RCC 7860 (cell line): ENCODE measurements at regions not wholly inside any gene's neighbourhood (a gene's known extent, or its start where the extent isn't known, plus 50 kb on each side); places are given as distances from the start of the nearest gene placed in this dataset.

ENCODE experiments used
- DNase-seq: peaks from one replicate; pipeline ENCODE4 v3.0.0-alpha.2; 2015; ENCODE audit warnings: low spot score
- FAIRE-seq: peaks from 2 replicates; lab custom pipeline; 2012; peaks lifted over from hg19 to GRCh38; lab: Jason Lieb, UNC

DNA sequence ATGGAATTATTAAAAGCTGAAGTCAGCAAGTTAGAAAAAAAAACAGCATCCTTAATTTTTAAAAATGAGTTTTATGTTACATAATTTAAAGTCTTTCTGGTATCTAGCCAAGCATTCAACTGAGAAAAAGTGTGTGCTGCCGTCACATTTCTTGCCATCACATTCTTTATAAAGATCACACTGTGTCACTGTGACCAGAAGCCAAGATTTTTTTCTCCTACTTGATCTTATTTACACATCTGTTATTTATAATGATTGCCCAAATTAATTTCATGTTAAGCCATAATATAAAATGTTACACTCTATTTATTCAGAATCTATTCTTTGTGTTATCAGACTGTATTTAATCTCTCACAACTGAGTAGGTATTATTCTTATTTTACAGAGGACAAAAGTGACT lies 1603.7 kb downstream of the PLA2G4A start:
- DNase-seq: no peak
- no peak for FAIRE-seq

DNA sequence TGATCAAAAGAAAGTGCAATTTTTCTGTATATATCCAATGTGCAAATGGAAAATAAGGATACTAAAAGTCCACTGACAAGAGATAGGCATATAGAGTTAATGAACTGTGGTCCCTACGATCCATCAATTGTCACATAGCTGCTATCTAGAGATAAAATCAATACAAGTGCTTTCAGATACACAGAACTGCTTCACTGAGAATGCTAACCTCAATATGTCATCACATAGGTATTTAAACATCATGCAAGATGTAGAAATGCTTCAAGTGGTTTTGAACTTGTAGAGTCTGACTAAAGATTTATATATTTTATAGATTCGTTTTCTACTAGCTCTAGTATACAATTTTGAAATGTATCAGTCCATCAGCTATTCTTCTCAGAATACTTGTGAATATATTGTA lies 1604.7 kb downstream of the PLA2G4A start:
- no peak for FAIRE-seq
- DNase-seq: no peak

GRCh38 chr1:188444526-188444925 lies 1615.8 kb downstream of the PLA2G4A start:
- DNase-seq: no peak
- no peak for FAIRE-seq

DNA sequence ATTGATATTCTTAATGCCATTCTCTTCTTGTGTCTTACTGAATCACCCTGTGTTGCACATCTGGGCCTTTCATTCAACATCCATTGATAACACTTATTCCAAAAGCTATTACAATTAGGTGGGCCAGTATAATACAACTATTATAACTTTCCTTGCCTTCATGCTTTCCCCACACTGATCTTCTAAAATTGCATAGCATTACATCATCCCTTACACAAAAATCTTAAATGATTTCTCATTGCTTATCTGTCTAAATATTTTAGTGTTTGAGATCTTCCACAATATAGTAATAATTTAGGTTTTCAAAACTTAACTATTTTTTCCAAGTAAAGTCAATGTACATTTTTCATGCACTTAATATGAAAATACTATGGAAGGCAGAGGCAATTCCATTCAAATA lies 1634.1 kb downstream of the PLA2G4A start:
- DNase-seq (no peak), FAIRE-seq (no peak)

DNA sequence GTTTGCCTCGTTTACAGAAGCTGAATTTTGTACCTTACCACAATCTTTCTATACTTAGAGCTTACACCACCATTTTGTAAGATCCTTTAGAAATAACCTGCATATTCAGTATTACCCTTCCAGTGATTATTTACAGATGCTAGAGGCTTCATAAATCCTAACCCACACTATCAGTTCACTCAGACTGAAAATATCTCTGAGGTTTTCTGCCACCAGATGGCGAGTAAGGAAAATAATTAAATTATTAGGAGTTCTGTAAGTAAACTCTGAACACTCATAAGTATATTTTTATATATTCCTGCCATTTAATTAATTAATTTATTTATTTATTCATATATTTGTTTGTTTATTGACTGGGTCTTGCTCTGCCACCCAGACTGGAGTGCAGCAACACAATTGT lies 1635.2 kb downstream of the PLA2G4A start:
- no peak for FAIRE-seq

DNA sequence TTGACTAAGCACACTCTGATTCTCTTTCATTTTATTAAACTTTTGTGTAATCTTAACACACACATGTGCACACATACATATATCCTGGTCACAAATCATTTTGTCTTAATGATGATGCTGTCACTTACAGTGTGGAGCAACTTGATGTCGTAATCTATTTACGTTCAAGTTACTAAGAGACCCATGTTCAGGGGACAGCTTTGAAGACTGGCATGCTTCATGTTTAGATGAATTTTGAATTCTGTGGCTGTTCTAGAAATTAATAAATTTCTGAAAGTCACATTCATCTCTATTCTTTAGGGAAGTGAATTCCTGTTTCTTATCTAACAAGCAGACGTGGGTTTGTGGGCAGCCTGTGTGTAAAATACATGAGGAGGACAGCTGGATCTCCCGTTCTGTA lies 1637.8 kb downstream of the PLA2G4A start:
- no peak for FAIRE-seq

More for the DNA sequence above, 1635.2 kb downstream of the PLA2G4A start:
- no peak for DNase-seq

GRCh38 chr1:188476606-188477005 lies 1647.9 kb downstream of the PLA2G4A start:
- DNase-seq (no peak), FAIRE-seq (no peak)

More for the DNA sequence above, 1637.8 kb downstream of the PLA2G4A start:
- DNase-seq: no peak

GRCh38 chr1:188489336-188490112 lies 1660.8 kb downstream of the PLA2G4A start:
- DNase-seq (peak; percentile 60), FAIRE-seq (no peak)

GRCh38 chr1:188496506-188496905 lies 1667.8 kb downstream of the PLA2G4A start:
- no peak for FAIRE-seq
- DNase-seq: no peak

GRCh38 chr1:188497020-188497419 lies 1668.3 kb downstream of the PLA2G4A start:
- no peak for FAIRE-seq
- no peak for DNase-seq

- DNase-seq: no peak
- no peak for FAIRE-seq
Measured at GRCh38 chr1:188499690-188500089, 1670.9 kb downstream of the PLA2G4A start.

DNA sequence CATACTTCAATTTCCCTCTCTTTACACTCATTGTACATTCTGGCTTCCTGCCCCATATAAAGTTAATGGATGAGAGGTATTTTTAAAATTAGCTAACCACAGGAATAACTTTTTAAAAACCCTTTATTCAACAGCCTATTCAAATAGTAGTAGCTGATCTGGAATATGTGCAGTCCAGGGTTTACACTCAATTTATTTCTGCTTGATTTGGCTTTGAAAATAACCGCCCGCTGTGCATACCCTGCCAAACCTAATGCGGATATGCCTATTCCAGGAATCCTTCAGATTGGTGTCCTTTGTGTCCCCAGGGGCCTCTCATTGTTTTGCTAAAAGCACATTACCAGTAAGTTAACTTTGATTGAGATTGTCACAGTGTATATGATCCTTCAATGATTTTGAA lies 1686.2 kb downstream of the PLA2G4A start:
- FAIRE-seq (no peak), DNase-seq (no peak)

DNA sequence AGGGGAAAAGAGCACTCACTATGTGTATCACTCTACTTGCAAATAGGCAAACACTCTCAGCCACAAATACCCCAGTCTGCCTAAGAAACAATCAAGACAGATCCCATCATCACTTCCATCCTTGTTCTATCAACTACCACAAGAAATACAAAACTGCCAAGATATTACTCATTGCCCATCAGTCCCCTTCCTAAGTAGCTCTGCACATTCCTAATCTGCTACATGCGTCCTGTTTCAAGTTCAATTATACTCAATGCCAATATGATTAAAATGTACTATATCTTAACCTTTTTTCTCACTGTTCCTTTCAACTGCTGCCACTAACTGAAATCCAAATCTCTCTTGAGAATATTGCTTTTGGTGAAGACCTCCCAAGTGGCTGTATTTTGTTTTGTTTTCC lies 1688.4 kb downstream of the PLA2G4A start:
- FAIRE-seq: no peak
- no peak for DNase-seq

GRCh38 chr1:188551176-188551575 lies 1722.4 kb downstream of the PLA2G4A start:
- DNase-seq (no peak), FAIRE-seq (no peak)

- DNase-seq: no peak
- no peak for FAIRE-seq
Measured at GRCh38 chr1:188557053-188557452, 1728.3 kb downstream of the PLA2G4A start.

DNA sequence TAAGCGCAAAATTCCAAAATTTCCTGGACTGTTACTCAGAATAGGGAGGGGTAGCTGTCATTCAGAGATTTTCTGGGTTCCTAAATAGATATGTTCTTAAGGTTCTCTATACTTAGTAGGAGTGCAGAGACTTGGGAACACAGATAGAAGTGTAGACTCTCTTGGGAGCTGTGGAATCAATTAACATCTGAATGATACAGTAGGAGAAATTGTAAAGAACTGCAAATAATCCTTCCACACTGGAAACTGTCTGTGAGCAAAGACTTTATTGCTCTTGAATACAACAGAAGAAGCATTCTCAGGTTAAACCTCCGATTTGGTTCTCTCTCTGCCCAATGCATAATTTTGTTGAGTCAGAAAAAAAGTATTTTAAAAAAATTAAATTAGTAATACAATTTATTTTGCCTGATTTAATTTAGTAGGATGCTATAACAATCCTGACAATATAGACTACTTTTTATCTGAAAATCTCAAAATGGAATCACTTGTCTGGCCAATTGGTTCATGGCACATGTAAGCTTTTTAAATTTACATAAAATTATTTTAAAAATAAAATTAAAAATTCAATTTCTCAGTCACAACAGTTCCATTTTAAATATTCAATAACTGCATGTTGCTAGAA lies 1754.3 kb downstream of the PLA2G4A start:
- no peak for DNase-seq
- no peak for FAIRE-seq

DNA sequence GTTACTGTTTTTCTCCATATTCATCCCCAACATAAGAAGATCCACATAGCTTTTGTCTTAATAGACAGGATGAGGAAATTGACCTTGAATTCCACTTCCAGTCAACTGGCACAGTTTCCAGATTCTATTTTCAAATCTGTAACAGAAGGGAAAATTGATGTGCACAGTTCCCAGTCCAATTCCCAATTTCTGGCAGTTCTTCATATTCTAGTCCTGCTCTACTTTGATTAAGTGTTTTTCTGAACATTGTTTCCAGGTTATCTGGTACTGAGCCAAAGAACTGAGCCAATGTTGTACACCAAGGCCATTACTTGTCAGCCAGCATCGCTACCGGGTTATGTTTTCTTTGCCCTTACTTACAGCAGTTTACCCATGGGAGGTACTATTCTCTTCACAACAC lies 1755.4 kb downstream of the PLA2G4A start:
- FAIRE-seq: no peak
- no peak for DNase-seq

- no peak for FAIRE-seq
Measured at GRCh38 chr1:188590641-188591040, 1761.9 kb downstream of the PLA2G4A start.

GRCh38 chr1:188594542-188595235 lies 1765.9 kb downstream of the PLA2G4A start:
- DNase-seq: no peak
- no peak for FAIRE-seq

More at GRCh38 chr1:188590641-188591040, 1761.9 kb downstream of the PLA2G4A start:
- DNase-seq: no peak

DNA sequence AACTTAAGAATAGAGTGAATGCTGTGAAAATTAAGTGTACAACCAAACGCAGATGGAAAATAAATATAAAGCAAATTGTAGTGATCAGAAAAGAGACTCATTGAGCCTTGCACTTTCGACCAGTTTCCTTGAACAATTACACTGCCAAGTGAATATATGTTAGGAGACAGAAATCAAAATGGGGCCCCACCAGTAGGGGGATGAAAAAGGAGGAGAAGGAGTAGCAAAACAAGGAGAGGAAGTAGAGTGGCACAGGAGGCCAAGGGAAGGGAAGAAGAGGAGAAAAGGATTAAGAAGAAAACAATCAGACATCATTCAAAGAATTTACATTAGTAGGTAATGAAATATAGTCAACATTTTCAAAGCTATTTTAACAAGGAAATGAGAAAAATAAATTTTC lies 1770.6 kb downstream of the PLA2G4A start:
- DNase-seq (no peak), FAIRE-seq (no peak)

DNA sequence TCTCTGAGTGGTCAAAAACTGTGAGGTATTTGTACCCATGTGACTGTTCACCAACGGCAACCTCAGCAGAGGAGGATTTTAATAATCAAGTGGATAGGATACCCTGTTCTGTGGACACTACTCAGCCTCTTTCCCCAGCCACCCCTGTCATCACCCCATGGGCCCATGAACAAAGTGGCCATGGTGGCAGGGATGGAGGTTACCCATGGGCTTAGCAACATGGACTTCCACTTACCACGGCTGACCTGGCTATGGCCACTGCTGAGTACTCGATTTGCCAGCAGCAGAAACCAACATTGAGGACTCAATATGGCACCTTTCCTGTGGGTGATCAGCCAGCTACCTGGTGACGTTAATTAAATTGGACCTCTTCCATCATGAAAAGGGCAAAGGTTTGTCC lies 1782.7 kb downstream of the PLA2G4A start:
- FAIRE-seq: no peak
- no peak for DNase-seq

- DNase-seq (no peak), FAIRE-seq (no peak)
Measured at GRCh38 chr1:188615321-188615720, 1786.6 kb downstream of the PLA2G4A start.
